Amniotic stem cell (primary cell): ENCODE measurements at regions not wholly inside any gene's neighbourhood (a gene's known extent, or its start where the extent isn't known, plus 50 kb on each side); places are given as distances from the start of the nearest gene placed in this dataset.
"Not testable (repeated sequence)": the region's sequence is repeated elsewhere in the genome, so short reads cannot be mapped to it uniquely, and the experiment has no call there.

Experiments used
- DNase-seq: peaks from one replicate; lab custom pipeline; 2025; lab: John Stamatoyannopoulos, UW

GRCh38 chr17:20681746-20682722 is 102.5 kb downstream of the CDRT15L2 start:
- not testable (repeated sequence) for DNase-seq

DNA sequence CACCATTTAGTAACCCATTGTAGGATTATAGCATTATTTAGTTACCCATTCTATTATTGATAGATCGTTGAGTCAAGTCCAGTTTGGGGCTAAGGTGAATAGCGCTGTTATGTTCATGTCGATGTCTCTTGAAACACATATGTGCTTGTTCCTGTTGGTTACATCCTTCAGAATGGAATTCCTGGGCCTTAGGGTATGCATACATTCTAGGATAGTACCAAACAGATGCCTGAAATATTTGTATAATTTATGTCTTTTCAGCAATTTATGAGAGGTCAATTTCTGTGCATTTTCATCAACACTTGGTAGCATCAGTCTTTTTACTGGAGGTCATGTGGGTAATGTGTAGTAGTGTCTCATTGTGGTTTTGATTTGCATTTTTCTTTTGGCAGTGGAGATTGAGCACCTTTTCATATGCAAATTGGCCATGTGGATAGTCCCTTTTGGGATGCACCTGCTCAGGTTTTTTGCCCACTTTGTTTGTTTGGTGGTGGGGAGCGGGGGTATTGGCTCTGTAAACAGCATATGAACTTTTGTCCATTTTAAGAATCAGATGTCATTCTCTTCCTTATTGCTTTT is 104.2 kb downstream of the CDRT15L2 start:
- DNase-seq = not testable (repeated sequence)

- DNase-seq = not testable (repeated sequence)
These were observed 105.5 kb downstream of the CDRT15L2 start for GRCh38 chr17:20684975-20685374.

DNA sequence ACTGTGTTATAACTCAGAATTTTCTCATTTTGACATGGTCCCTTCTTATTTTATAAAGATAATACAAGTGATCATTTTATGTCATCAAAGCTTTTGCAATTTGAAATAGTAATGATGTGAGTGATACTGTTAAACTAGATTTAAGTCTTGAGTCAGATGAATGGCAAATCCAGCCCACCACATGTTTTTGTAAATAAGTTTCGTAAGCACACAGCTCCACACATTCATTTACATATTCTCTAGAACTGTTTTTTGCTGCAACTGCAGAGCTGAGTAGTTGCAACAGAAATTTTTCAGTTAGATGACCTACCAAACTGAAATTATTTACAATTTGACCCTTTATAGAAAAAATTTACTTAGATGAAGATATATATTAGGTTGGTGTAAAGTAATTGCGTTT is 108.1 kb downstream of the CDRT15L2 start:
- not testable (repeated sequence) for DNase-seq

DNA sequence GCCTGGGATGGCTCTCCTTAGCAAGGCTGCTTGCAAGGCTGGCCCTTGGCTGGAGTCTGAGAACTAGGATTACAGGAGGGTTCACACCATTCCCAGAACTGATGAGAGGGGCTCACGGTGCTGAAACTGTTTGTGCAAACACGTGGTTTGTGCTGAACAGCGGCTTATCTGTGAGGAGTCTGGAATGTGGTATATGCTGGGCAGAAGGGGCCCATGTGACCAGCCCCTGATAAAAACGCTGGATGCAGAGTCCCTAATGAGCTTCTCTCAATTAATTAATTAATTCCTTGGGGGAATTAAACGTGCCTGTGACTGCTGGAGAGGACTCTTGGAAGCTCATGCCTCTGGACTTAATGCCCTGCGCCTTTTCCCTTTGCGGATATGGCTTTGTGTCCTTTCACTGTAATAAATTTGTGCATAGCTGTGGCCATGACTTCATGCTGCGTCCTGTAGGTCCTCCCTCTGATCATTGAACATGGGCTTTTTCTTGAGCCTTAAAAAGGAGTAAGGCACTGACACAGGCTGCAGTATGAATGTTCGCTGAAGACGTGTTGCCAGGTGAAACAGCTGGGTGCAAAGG is 109.7 kb downstream of the CDRT15L2 start:
- not testable (repeated sequence) for DNase-seq

DNA sequence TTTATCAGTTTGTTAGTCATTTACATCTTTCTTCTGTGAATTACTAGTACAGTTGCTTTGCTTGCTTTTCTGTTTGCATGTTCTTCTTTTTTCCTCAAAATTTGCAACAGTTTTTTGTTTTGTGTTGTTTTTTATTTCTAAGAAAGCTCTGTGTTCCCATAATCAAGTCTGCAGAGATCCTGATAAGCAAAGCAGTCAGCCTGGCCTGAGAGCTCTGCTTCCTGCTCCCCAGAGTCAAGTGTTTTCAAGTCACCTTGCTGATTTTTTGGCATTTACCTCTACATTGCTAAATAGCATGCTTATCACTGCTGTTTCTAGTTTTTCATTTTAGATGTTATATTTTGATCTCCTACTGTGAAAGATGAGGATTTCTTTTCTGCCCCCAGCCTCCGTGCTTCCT is 113.2 kb downstream of the CDRT15L2 start:
- not testable (repeated sequence) for DNase-seq

DNA sequence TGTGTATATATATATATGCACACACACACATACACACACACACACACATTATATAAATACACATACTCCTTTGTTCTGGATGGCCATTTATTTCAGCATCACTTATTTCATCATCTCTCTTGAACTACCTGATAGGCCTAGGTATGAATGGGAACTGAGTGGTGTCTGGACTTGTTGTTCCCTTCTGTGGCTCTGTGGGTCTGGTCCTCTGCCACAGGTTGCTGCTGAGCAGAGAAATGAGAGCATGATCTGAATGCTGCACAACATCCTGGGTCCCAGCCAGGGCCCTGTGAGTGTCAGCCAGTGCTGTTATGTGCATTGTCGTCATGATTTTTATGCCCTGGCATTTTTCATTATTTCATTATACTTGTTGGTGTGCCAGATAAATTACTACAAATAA is 116.3 kb downstream of the CDRT15L2 start:
- not testable (repeated sequence) for DNase-seq

GRCh38 chr17:20698463-20699206 is 119.1 kb downstream of the CDRT15L2 start:
- not testable (repeated sequence) for DNase-seq

- DNase-seq = not testable (repeated sequence)
These were observed 121.0 kb downstream of the CDRT15L2 start for GRCh38 chr17:20700528-20700927.

DNA sequence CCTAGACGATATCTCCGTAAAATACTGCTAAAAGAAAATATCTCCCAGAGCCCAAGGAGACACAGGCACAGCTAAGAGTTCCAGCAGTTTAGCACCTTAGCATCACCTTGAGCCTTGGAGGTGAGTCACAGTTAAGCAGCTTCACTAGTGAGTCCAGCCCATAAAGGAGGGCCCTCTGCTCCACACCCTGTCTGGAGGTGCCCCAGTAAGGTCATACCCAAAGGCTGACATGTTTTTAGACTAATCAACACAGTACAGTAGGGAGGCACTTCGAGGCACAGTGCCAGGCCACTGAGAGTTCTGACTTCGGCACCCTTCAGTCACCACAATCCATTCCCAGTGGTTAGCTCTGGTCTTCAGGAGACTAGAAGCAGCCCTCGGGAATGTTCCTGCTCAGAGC is 121.8 kb downstream of the CDRT15L2 start:
- DNase-seq = not testable (repeated sequence)

GRCh38 chr17:20702692-20703091 is 123.2 kb downstream of the CDRT15L2 start:
- no peak for DNase-seq

GRCh38 chr17:20703781-20704180 is 124.3 kb downstream of the CDRT15L2 start:
- DNase-seq = no peak

DNA sequence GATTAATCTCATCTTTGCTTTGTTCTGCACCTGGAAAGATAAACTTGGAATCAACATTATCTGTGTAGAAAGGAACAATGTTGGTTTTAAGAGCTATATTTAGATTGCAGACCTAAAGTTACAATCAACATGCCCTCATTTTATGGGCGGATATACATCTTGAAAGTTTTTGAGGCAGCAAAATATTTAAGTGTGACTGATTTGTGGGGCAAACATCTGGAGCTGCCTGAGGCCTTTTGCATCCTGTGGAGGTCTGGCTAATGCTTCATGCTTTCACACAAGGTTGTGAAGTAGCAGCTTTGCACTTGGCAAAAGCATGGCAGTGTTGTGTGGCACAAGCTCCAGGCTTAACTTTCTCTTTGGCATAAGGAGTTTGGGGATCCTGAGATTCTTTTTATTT is 125.7 kb downstream of the CDRT15L2 start:
- not testable (repeated sequence) for DNase-seq

DNA sequence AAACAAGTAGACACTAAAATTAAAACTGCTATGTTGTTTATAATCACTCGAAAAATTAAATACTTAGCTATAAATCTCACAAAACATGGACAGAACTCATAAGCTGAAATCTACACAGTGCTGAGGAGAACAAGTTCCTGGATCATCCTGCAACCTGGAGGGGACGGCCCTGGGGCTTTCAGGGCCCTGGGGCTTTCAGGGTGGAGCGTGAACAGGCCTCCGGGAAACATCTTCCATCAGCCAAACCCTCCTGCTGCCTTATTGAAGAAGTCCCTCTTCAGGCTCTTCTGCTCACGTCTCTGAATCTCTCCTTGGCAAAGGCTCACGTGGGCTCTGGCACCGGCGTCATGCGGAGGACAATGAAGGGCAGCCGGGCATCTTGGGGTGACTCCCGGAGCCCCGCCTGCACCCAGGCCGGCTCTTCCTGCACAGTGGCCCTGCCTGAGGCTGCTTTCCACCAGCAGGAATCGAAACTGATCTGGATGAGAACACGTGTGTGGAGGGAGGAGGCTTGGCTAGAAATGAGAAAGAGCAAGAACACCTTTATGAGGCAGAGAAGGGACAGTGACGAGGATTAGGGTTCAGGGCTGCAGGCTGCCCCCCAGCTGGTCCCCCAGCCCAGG is 127.3 kb downstream of the CDRT15L2 start:
- no peak for DNase-seq

DNA sequence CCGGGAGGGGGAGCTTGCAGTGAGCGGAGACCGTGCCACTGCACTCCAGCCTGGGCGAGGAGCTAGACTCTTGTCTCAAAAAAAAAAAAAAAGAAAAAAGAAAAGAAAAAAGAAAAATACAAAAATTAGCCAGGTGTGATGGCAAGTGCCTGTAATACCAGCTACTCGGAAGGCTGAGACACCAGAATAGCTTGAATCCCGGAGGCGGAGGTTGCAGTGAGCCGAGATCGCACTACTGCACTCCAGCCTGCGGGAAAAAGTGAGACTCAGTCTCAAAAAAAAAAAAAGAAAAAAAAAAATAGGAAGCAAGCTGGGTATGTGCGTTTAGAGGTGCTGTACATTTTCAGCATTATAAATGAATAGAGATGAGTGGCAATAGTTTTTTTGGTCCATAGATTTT is 129.3 kb downstream of the CDRT15L2 start:
- not testable (repeated sequence) for DNase-seq

DNA sequence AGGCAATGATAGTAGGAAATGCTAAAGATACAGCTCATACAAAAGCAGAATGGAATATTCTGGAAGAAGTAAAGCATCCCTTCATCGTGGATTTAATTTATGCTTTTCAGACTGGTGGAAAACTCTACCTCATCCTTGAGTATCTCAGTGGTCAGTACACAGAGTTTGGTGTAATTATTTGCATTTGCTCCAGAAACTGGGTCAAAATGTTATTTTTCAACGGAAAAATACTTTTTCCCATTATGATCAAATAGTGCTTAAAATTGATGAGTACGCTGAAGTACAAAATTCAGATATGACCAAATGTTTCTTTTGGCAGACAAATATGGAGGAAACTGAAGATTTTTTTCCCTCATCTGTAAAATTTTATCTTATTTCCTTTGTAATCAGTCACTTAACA is 137.0 kb downstream of the CDRT15L2 start:
- not testable (repeated sequence) for DNase-seq

- DNase-seq = no peak
These were observed 141.6 kb downstream of the CDRT15L2 start for GRCh38 chr17:20721171-20721570.

- not testable (repeated sequence) for DNase-seq
These were observed 144.9 kb downstream of the CDRT15L2 start for GRCh38 chr17:20724391-20724790.

DNA sequence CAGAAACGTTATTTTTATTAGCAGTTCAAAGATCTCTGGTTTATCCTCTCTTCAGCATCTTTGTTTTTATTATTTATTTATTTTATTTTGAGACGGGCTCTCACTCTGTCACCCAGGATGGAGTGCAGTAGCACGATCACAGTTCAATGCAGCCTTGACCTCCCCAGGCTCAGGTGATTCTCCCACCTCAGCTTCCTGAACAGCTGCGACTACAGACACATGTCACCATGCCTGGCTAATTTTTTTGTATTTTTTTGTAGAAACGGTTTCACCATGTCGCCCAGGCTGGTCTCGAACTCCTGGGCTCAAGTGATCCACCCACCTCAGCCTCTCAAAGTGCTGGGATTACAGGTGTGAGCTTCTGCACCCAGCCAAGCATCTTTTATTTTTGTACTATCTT is 147.7 kb downstream of the CDRT15L2 start:
- DNase-seq = not testable (repeated sequence)

DNA sequence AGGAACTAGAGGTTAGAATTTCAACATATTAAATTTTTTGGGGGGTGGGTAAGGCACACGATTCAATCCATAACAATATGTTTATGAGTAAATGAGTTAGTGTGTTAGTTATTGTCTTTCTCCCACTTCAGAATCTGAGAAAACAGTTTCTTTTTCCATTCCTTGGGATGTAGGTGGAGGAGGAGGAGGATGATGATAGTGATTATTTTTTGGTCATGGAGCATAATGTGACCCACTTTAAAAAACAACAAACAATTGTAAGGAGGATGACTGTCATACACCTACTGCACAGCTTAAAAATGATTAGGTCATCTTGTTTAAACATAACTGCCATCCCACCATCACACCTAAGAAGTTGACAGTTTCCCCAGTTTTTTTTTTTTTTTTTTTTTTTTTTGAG is 148.7 kb downstream of the CDRT15L2 start:
- no peak for DNase-seq

DNA sequence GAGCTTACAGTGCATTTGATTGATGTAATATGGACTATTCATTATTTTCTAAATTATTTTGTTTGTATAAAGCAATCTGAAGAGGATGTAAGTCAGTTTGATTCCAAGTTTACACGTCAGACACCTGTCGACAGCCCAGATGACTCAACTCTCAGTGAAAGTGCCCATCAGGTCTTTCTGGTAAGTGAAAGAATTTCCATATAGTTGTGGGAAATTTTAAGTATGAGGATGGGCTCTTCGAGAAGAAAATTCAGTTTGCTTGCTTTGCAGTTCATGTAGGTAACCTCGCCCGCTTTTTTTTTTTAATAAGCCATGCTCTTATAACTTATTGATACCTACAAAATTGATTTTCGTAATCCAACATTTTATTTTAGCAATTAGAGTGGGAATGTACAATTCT is 151.6 kb downstream of the CDRT15L2 start:
- DNase-seq = not testable (repeated sequence)

DNA sequence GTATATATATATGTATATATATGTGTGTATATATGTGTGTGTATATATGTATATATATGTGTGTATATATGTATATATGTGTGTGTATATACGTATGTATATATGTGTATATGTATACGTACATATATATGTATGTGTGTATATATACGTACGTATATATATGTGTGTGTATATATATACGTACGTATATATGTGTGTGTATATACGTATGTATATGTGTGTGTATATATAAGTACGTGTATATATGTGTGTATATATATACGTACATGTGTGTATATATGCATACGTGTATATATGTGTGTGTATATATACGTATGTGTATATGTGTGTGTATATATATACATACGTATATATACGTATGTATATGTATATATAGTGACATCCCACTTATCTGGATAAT is 154.4 kb downstream of the CDRT15L2 start:
- no peak for DNase-seq
